GM18951 (cell line): ENCODE measurements at regions not wholly inside any gene's neighbourhood (a gene's known extent, or its start where the extent isn't known, plus 50 kb on each side); places are given as distances from the start of the nearest gene placed in this dataset.
"Not testable (repeated sequence)": the region's sequence is repeated elsewhere in the genome, so short reads cannot be mapped to it uniquely, and the experiment has no call there.

Source experiments
- POLR2A ChIP-seq: IDR thresholded peaks from 4 replicates; pipeline ENCODE4 v1.6.1; 2011; ENCODE audit warnings: mild to moderate bottlenecking; ENCODE audit not compliant: insufficient read length, insufficient read depth; ENCODE audit errors: extremely low read depth
- in situ Hi-C: fragments of 300-500 bp; cut with MboI; formaldehyde crosslinking; loops from one replicate; pipeline ENCODE4 v1.12.0; 2022; ENCODE audit warnings: low sequenced_read_pairs, mixed read lengths, inconsistent platforms; ENCODE audit not compliant: unreplicated experiment

GRCh38 chr2:35454966-35455638 is 900.5 kb upstream of the CRIM1 start:
- in situ Hi-C loops: no loop called here
- no peak for TF ChIP-seq POLR2A

- in situ Hi-C loops: no loop called here
- no peak for TF ChIP-seq POLR2A
These were observed 907.8 kb upstream of the CRIM1 start for GRCh38 chr2:35447821-35448220.

- TF ChIP-seq POLR2A: no peak
- in situ Hi-C loops: no loop called here
These were observed 908.4 kb upstream of the CRIM1 start for GRCh38 chr2:35447215-35447614.

- in situ Hi-C loops: no loop called here
These were observed 912.5 kb upstream of the CRIM1 start for GRCh38 chr2:35443087-35443486.

GRCh38 chr2:35441575-35441974 is 914.0 kb upstream of the CRIM1 start:
- in situ Hi-C loops: not testable (repeated sequence)

More at GRCh38 chr2:35443087-35443486, 912.5 kb upstream of the CRIM1 start:
- TF ChIP-seq POLR2A: no peak

- in situ Hi-C loops: not testable (repeated sequence)
These were observed 915.3 kb upstream of the CRIM1 start for GRCh38 chr2:35440308-35440707.

DNA sequence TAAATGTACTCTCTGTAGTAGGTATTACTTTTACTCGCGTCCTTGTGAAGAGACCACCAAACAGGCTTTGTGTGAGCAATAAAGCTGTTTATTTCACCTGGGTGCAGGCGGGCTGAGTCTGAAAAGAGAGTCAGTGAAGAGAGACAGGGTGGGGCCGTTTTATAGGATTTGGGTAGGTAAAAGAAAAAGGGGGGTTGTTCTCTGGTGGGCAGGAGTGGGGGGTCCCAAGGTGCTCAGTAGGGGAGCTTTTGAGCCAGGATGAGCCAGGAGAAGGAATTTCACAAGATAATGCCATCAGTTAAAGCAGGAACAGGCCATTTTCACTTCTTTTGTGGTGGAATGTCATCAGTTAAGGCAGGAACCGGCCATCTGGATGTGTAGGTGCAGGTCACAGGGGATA is 918.7 kb upstream of the CRIM1 start:
- in situ Hi-C loops: not testable (repeated sequence)

DNA sequence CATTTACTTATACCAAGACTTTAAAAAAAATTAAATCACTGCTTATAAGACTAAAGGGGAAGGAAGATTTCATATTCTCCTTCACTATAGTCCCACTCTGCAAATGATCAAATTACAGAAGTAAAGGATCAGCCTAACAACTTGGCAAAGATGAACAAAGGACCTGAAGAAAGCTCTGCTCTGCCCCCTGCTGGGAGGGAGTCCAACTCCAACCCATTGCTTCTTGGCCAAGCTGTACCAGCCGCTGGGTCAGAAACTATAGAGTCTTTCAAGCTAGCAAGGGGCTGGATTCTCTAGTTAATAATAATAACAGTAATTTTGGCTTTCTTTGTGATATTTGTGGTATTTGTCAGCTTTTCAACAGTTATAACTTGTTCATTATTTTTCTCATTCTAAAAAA is 927.0 kb upstream of the CRIM1 start:
- in situ Hi-C loops: no loop called here
- no peak for TF ChIP-seq POLR2A

GRCh38 chr2:35421485-35421884 is 934.1 kb upstream of the CRIM1 start:
- in situ Hi-C loops: loop anchor here (25.0 kb wide), 1 partner anchor 1334 kb away; no protein-coding TSS in a partner anchor
- TF ChIP-seq POLR2A: no peak

- in situ Hi-C loops: loop anchor here (25.0 kb wide), 1 partner anchor 1330 kb away; no protein-coding TSS in a partner anchor
- no peak for TF ChIP-seq POLR2A
These were observed 938.3 kb upstream of the CRIM1 start for GRCh38 chr2:35417293-35417692.

DNA sequence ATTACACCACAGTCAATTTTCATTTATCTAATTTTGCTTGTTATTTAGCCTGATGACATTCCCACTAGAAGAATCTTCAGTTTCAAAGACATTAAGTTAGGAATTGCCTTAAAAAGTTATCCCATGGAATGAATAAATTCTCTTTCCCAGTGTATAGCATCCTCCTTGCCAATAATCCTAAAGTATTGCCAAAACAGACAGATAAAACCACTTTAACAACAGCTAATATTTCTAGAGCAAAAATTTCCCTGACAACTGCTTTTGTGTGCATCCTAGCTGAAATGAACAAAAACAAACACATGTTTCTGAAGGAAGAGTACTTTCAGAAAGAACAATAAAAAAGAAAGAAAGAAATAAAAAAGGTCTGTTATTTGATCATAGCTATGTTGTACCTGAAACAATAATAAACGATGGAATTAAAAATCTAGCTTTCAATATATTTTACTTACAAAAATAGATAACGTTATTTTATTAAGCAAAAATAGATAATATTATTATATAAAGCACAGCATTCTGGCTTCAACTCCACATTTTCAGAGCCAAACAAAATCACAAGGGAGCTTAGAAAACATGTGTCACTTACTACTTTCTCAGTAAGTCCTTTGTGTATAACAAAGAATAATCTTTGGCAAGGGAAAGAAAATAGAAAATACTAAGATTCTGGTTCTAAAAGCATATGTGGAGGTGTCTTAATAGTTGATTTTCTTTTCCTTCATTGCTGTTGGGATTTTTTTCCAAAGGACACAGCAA is 939.0 kb upstream of the CRIM1 start:
- in situ Hi-C loops: loop anchor here (25.0 kb wide), 1 partner anchor 1329 kb away; no protein-coding TSS in a partner anchor
- no peak for TF ChIP-seq POLR2A

DNA sequence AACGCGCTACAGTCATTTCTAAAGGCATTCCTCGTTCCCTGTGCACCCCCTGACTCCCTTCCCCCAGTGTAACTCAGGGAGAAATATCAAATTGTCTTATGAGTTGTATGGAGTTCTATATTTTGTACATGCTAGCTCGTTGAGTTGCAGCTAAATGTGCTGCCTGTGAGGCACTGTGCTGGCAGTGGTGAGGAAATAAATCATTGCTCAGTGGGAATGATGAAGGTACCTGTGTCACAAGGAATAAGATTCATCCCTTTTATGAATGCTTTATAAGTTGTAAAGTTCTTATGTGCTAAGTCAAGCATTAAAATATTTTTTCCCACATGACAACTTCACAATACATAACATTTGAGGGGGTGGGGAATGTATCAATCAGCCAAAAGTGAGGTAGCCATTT is 939.6 kb upstream of the CRIM1 start:
- in situ Hi-C loops: loop anchor here (25.0 kb wide), 1 partner anchor 1329 kb away; no protein-coding TSS in a partner anchor
- TF ChIP-seq POLR2A: no peak

DNA sequence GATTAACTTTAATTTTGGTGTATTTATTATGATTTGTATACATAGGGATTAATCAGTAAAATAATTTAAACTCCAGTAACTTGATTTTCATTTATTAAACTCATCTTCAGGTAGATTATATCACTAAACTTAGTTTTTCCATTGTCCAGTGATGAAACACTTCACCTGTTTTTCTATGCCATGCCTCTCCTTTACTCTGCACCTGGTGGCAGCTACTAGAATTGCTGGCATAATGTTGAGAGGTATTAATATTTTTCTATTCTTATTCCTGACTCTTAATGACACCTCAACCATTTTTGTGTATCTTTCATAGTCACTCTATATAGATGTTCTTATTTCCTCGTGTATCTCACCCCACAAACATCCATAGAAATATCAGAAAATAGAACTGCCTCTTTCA is 940.3 kb upstream of the CRIM1 start:
- in situ Hi-C loops: loop anchor here (25.0 kb wide), 1 partner anchor 1328 kb away; no protein-coding TSS in a partner anchor
- TF ChIP-seq POLR2A: no peak

- in situ Hi-C loops: loop anchor here (25.0 kb wide), 1 partner anchor 1323 kb away; no protein-coding TSS in a partner anchor
- TF ChIP-seq POLR2A: no peak
These were observed 945.0 kb upstream of the CRIM1 start for GRCh38 chr2:35410431-35411061.
